ENCODE measurements at regions not wholly inside any gene's neighbourhood (a gene's known extent, or its start where the extent isn't known, plus 50 kb on each side); places are given as distances from the start of the nearest gene placed in this dataset.

GRCh38 chr2:181754105-181754504 lies 73.8 kb upstream of the NEUROD1 start:
- TF ChIP-seq, protein P1, sequence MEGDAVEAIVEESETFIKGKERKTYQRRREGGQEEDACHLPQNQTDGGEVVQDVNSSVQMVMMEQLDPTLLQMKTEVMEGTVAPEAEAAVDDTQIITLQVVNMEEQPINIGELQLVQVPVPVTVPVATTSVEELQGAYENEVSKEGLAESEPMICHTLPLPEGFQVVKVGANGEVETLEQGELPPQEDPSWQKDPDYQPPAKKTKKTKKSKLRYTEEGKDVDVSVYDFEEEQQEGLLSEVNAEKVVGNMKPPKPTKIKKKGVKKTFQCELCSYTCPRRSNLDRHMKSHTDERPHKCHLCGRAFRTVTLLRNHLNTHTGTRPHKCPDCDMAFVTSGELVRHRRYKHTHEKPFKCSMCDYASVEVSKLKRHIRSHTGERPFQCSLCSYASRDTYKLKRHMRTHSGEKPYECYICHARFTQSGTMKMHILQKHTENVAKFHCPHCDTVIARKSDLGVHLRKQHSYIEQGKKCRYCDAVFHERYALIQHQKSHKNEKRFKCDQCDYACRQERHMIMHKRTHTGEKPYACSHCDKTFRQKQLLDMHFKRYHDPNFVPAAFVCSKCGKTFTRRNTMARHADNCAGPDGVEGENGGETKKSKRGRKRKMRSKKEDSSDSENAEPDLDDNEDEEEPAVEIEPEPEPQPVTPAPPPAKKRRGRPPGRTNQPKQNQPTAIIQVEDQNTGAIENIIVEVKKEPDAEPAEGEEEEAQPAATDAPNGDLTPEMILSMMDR (IDR thresholded peaks at IDR 0.05; ENCODE audit: low read depth, low read length), result no peak
- H3K4me3 ChIP-seq (ENCODE audit: low read depth, low read length), result no peak overlapping the region

GRCh38 chr2:181755181-181755580 lies 74.9 kb upstream of the NEUROD1 start:
- no peak overlapping the region for H3K4me3 ChIP-seq (ENCODE audit: low read depth, low read length)
- TF ChIP-seq, protein P1 (IDR thresholded peaks at IDR 0.05; ENCODE audit: low read depth, low read length), result no peak

DNA sequence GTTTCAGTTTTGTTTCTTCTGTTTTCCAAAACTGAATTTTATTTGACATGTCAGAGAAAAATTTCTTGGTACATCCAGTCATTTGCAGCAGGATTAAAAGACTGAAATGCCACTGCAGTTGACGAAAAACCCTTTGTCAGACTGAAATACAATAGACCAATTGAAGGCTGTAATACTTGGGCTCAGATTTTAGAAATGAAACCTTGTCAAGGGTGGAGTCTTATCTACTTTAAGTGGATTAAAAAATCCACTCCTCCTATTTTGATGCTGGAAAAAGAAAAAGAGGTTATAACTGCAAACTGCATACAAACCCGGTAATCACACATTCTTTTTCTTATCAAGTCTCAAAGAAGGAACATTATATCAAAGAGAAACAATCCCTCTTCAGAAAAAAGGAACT lies 80.2 kb upstream of the NEUROD1 start:
- H3K4me3 ChIP-seq (ENCODE audit: low read depth, low read length), result no peak overlapping the region
- TF ChIP-seq, protein P1 (IDR thresholded peaks at IDR 0.05; ENCODE audit: low read depth, low read length), result no peak

GRCh38 chr2:181761175-181761574 lies 80.9 kb upstream of the NEUROD1 start:
- TF ChIP-seq, protein P1 (IDR thresholded peaks at IDR 0.05; ENCODE audit: low read depth, low read length), result no peak
- H3K4me3 ChIP-seq (ENCODE audit: low read depth, low read length), result no peak overlapping the region

DNA sequence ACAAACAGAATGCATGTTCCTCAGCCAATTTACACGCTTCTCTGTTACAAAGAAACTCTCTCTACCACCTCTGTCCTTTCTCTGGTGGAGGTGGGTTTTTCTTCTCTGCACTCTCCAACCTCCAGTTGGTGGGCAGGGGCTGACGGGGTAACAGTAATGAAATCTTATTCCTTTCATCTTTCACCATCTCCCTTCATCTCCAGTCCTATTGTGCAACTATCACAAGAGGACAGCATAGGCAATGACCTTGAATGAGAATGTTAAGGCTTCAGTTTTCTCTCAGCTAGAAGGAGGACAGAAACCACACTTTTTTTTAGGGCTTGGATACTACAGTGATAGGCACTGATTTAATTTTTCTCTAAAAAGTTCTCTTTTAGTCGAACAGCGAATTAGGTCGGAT lies 81.7 kb upstream of the NEUROD1 start:
- H3K4me3 ChIP-seq (ENCODE audit: low read depth, low read length), result no peak overlapping the region
- TF ChIP-seq, protein P1 (IDR thresholded peaks at IDR 0.05; ENCODE audit: low read depth, low read length), result no peak

GRCh38 chr2:181762848-181763247 lies 82.5 kb upstream of the NEUROD1 start:
- TF ChIP-seq, protein P1 (IDR thresholded peaks at IDR 0.05; ENCODE audit: low read depth, low read length), result no peak
- H3K4me3 ChIP-seq (ENCODE audit: low read depth, low read length), result no peak overlapping the region

DNA sequence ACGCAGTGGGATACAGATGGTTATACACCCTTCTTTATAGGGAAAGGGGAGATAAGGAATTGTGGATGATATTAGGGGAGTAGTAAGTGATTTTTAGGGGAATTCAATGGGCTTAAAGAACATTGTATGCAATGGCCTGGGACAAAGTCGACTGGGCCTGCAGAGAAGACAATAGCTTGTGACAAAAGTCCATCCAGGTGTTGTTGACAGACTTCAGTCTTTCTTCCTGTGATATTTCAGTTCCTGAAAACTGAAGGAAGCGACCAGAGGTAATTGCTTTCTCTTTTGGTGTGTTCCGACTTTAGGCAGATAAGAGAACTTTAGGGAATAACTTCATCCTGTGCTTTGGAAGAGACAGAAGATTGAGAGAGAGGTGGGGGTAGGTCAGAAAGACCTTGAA lies 83.1 kb upstream of the NEUROD1 start:
- no peak overlapping the region for H3K4me3 ChIP-seq (ENCODE audit: low read depth, low read length)
- TF ChIP-seq, protein P1 (IDR thresholded peaks at IDR 0.05; ENCODE audit: low read depth, low read length), result no peak

All from WI38 (cell line).